Fibroblast of lung (primary cell): ENCODE measurements at regions not wholly inside any gene's neighbourhood (a gene's known extent, or its start where the extent isn't known, plus 50 kb on each side); places are given as distances from the start of the nearest gene placed in this dataset.

Experiments used
- CTCF ChIP-seq, 2 donors: IDR thresholded peaks in 1 of 2; conservative IDR thresholded peaks in 1 of 2; 1 replicate in 1 of 2; 2 replicates in 1 of 2; pipeline ENCODE4 v1.5.1; 2011 to 2012; ENCODE audit warnings: low read length in 2 of 2, control low read depth in 1 of 2, inconsistent platforms in 1 of 2, low read depth in 1 of 2, mild to moderate bottlenecking in 1 of 2
- EZH2 ChIP-seq: IDR thresholded peaks from 2 replicates; pipeline ENCODE4 v1.5.1; 2012; ENCODE audit warnings: low read length, control low read depth, mild to moderate bottlenecking; ENCODE audit errors: missing control alignments

DNA sequence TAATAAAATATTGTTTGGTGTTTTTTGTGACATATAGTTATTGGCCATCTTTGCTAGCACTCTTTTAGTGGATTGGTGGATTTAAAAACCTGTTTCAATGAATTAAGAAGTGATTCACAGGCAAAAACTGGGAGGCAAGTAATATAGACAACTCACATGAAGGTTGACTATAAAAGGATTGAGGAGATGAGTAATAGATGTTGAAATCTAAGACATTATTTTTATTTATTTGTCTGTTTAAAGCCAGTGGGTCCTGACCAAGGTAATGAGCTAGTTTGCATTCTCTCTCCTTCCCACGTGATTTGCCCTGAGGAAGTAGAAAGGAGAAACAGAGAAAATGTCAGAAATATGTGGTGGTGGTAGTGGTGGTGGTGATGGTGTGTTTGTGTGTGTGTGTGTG lies 351.5 kb upstream of the ZP4 start:
- TF ChIP-seq CTCF (conservative IDR thresholded peaks at IDR 0.05 in 1 of 2, IDR thresholded peaks at IDR 0.05 in 1 of 2; ENCODE audit: low read depth in 1 of 2, low read length in 2 of 2): no peak
- TF ChIP-seq EZH2: no peak
